ENCODE measurements at regions not wholly inside any gene's neighbourhood (a gene's known extent, or its start where the extent isn't known, plus 50 kb on each side); places are given as distances from the start of the nearest gene placed in this dataset.

DNA sequence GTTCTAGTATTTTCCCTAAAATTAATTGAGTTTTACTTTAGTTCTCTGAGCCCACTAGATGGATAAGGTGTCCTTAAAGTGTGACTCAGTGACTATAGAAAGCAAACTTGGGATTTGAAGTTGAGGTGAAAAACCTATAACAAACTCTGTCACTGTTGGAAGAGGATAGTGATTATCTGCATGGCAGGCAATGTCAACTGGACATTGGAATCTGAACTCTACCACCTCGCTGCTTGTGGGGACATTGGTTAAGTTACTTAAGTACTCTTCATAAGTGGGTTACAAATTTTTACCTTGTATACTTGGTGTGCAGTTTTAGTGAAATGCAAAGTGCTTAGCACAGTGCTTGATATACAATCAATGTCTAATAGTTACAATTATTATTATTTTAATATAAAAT lies 87.9 kb upstream of the B3GAT2 start:
- H3K4me2 ChIP-seq (ENCODE audit: low read depth, low read length, poor library complexity, severe bottlenecking) = no peak overlapping the region
- no peaks in the 10 kb centered on the region for H3K79me2 ChIP-seq (ENCODE audit: insufficient read depth, low read length)
- no peaks in the 10 kb centered on the region for H3K27me3 ChIP-seq (ENCODE audit: low read length)
- H2AFZ ChIP-seq (ENCODE audit: low read depth, low read length, severe bottlenecking) = no peak overlapping the region
- H4K20me1 ChIP-seq (ENCODE audit: low read depth, low read length) = no peaks in the 10 kb centered on the region
- H3K27ac ChIP-seq (ENCODE audit: low read depth, low read length) = no peak overlapping the region
- H3K9me2 ChIP-seq (replicated peaks; ENCODE audit: insufficient read depth, low read length) = no peaks in the 10 kb centered on the region
- TF ChIP-seq, protein P1, sequence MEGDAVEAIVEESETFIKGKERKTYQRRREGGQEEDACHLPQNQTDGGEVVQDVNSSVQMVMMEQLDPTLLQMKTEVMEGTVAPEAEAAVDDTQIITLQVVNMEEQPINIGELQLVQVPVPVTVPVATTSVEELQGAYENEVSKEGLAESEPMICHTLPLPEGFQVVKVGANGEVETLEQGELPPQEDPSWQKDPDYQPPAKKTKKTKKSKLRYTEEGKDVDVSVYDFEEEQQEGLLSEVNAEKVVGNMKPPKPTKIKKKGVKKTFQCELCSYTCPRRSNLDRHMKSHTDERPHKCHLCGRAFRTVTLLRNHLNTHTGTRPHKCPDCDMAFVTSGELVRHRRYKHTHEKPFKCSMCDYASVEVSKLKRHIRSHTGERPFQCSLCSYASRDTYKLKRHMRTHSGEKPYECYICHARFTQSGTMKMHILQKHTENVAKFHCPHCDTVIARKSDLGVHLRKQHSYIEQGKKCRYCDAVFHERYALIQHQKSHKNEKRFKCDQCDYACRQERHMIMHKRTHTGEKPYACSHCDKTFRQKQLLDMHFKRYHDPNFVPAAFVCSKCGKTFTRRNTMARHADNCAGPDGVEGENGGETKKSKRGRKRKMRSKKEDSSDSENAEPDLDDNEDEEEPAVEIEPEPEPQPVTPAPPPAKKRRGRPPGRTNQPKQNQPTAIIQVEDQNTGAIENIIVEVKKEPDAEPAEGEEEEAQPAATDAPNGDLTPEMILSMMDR (IDR thresholded peaks at IDR 0.05; ENCODE audit: insufficient read depth, low read length, poor library complexity, severe bottlenecking) = no peak
- no peak for TF ChIP-seq EZH2phosphoT487 (conservative IDR thresholded peaks at IDR 0.05; ENCODE audit: low read length)
- no peaks in the 10 kb centered on the region for H3K36me3 ChIP-seq (ENCODE audit: low read length)
- H3K9me3 ChIP-seq (ENCODE audit: insufficient read depth, low read length) = no peaks in the 10 kb centered on the region
- H3K9ac ChIP-seq (ENCODE audit: low read length) = no peak overlapping the region
- H3F3A ChIP-seq (ENCODE audit: insufficient read depth) = no peaks in the 10 kb centered on the region
- H3K4me3 ChIP-seq (ENCODE audit: insufficient read depth, low read length, poor library complexity, severe bottlenecking) = no peak overlapping the region

DNA sequence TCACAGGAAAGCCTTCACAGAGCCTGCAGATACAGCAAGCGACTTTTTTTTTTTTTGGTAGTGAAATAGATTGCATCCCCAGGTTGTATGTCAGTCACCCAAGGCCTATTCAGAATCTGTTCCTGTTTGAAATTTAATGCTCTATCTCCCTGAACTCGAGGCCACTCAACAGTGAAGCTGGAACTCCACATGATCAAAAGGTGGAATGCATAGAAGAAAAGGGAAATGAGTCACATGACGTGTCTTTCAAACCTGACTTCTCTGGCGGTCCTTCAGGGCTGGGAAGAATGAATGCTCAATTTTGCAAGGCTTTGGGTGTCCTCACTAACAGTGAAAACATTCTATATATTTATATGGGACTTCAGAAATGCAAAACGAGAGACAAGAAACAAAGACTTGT lies 88.4 kb upstream of the B3GAT2 start:
- no peaks in the 10 kb centered on the region for H4K20me1 ChIP-seq (ENCODE audit: low read depth, low read length)
- no peaks in the 10 kb centered on the region for H3K27me3 ChIP-seq (ENCODE audit: low read length)
- no peak overlapping the region for H2AFZ ChIP-seq (ENCODE audit: low read depth, low read length, severe bottlenecking)
- no peak overlapping the region for H3K27ac ChIP-seq (ENCODE audit: low read depth, low read length)
- no peak overlapping the region for H3K9ac ChIP-seq (ENCODE audit: low read length)
- no peaks in the 10 kb centered on the region for H3K9me3 ChIP-seq (ENCODE audit: insufficient read depth, low read length)
- H3K4me2 ChIP-seq (ENCODE audit: low read depth, low read length, poor library complexity, severe bottlenecking) = no peak overlapping the region
- TF ChIP-seq, protein P1 (IDR thresholded peaks at IDR 0.05; ENCODE audit: insufficient read depth, low read length, poor library complexity, severe bottlenecking) = no peak
- TF ChIP-seq EZH2phosphoT487 (conservative IDR thresholded peaks at IDR 0.05; ENCODE audit: low read length) = no peak
- H3F3A ChIP-seq (ENCODE audit: insufficient read depth) = no peaks in the 10 kb centered on the region
- H3K79me2 ChIP-seq (ENCODE audit: insufficient read depth, low read length) = no peaks in the 10 kb centered on the region
- no peaks in the 10 kb centered on the region for H3K36me3 ChIP-seq (ENCODE audit: low read length)
- H3K4me3 ChIP-seq (ENCODE audit: insufficient read depth, low read length, poor library complexity, severe bottlenecking) = no peak overlapping the region
- no peaks in the 10 kb centered on the region for H3K9me2 ChIP-seq (replicated peaks; ENCODE audit: insufficient read depth, low read length)

DNA sequence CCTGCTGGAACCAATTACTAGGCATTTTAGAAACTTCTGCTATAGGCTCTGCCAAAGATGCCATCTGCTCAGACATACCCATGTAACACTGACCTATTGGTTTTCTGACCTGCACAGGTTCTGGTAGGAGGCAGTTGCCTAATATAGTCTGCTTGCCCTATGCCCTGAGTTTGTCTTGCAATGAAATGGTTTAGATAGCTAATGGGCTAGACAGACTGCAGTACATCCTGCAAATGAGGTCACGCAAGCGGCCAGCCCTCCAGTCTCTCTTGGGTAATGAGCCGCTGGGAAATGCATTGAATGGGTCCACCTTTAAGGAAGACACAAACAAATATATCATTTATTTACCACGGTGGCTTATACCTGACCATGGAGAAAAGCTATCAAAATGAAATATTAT lies 90.6 kb upstream of the B3GAT2 start:
- Histone ChIP-seq H3K27ac (ENCODE audit: low read depth, low read length) (no peak overlapping the region), H4K20me1 (ENCODE audit: low read depth, low read length) (no peaks in the 10 kb centered on the region), H3K4me2 (ENCODE audit: low read depth, low read length, poor library complexity, severe bottlenecking) (no peak overlapping the region), H2AFZ (ENCODE audit: low read depth, low read length, severe bottlenecking) (no peak overlapping the region), H3K27me3 (ENCODE audit: low read length) (no peaks in the 10 kb centered on the region), H3K9ac (ENCODE audit: low read length) (no peak overlapping the region), H3K79me2 (ENCODE audit: insufficient read depth, low read length) (no peaks in the 10 kb centered on the region), H3F3A (ENCODE audit: insufficient read depth) (no peaks in the 10 kb centered on the region), H3K4me3 (ENCODE audit: insufficient read depth, low read length, poor library complexity, severe bottlenecking) (no peak overlapping the region), H3K9me2 (replicated peaks; ENCODE audit: insufficient read depth, low read length) (no peaks in the 10 kb centered on the region), H3K9me3 (ENCODE audit: insufficient read depth, low read length) (no peaks in the 10 kb centered on the region), H3K36me3 (ENCODE audit: low read length) (no peaks in the 10 kb centered on the region)
- no peak for TF ChIP-seq EZH2phosphoT487 (conservative IDR thresholded peaks at IDR 0.05; ENCODE audit: low read length)
- TF ChIP-seq, protein P1 (IDR thresholded peaks at IDR 0.05; ENCODE audit: insufficient read depth, low read length, poor library complexity, severe bottlenecking) = no peak

Measured in SU-DHL-6 (cell line).